Chondrocyte (in vitro differentiated cells): ENCODE measurements at regions not wholly inside any gene's neighbourhood (a gene's known extent, or its start where the extent isn't known, plus 50 kb on each side); places are given as distances from the start of the nearest gene placed in this dataset.
"Not testable (repeated sequence)": the region's sequence is repeated elsewhere in the genome, so short reads cannot be mapped to it uniquely, and the experiment has no call there.

Experiments used
- DNase-seq: peaks from one replicate; pipeline ENCODE4 v3.0.0; 2021; ENCODE audit warnings: mixed read lengths, low spot score
- H3K27ac Mint-ChIP-seq: one replicate; pipeline ENCODE4 v1.8.0; 2021; ENCODE audit warnings: mild to moderate bottlenecking, moderate library complexity, mixed read lengths; ENCODE audit not compliant: unreplicated experiment
- H3K27me3 Mint-ChIP-seq: 2 replicates; pipeline ENCODE4 v1.8.0; 2021; ENCODE audit warnings: low read depth, mixed read lengths
- H3K36me3 Mint-ChIP-seq: 2 replicates; pipeline ENCODE4 v1.8.0; 2021; ENCODE audit warnings: low read depth, mixed read lengths
- H3K4me1 Mint-ChIP-seq: 2 replicates; pipeline ENCODE4 v1.8.0; 2021; ENCODE audit warnings: low read depth, mild to moderate bottlenecking, mixed read lengths
- H3K4me3 Mint-ChIP-seq: one replicate; pipeline ENCODE4 v1.8.0; 2021; ENCODE audit warnings: mild to moderate bottlenecking, moderate library complexity, mixed read lengths; ENCODE audit not compliant: unreplicated experiment
- H3K9me3 Mint-ChIP-seq: 2 replicates; pipeline ENCODE4 v1.8.0; 2021; ENCODE audit warnings: low read depth, mixed read lengths
- TF ChIP-seq, protein P1 (sequence below): fragments of 200-600 bp; sonication (generic); IDR thresholded peaks from 2 replicates; pipeline ENCODE4 v1.5.0; 2021; ENCODE audit warnings: antibody characterized with exemption, mild to moderate bottlenecking, moderate library complexity

DNA sequence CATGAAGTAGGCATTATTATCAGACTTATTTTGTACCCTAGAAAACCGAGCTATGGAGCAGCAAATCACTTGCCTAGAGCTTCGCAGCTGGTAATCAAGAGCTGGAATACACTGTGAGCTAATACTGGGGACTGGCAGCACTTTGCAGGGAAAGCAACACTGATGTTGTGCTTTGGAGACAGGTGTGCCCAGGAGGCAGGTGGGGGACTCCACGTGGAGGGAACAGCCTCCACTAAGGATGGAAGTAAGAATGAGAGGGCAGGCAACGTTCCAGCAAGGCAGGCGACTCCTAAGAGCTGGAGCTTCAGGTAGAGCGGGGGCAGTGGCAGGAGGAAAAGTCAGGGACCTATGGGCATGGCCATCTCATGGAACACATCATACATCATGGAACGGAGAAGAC, 300.5 kb upstream of the IGF1R start:
- H3K4me3 Mint-ChIP-seq, result no peak overlapping the region
- no peak for DNase-seq

GRCh38 chr15:98350276-98350675, 298.1 kb upstream of the IGF1R start:
- Mint-ChIP-seq H3K9me3 (peaks cover 5% of the 10 kb centered on the region), H3K36me3 (no peaks in the 10 kb centered on the region), H3K27ac (no peak overlapping the region), H3K4me1 (no peaks in the 10 kb centered on the region), H3K27me3 (peaks cover 12% of the 10 kb centered on the region), H3K4me3 (no peak overlapping the region)
- TF ChIP-seq, protein P1, sequence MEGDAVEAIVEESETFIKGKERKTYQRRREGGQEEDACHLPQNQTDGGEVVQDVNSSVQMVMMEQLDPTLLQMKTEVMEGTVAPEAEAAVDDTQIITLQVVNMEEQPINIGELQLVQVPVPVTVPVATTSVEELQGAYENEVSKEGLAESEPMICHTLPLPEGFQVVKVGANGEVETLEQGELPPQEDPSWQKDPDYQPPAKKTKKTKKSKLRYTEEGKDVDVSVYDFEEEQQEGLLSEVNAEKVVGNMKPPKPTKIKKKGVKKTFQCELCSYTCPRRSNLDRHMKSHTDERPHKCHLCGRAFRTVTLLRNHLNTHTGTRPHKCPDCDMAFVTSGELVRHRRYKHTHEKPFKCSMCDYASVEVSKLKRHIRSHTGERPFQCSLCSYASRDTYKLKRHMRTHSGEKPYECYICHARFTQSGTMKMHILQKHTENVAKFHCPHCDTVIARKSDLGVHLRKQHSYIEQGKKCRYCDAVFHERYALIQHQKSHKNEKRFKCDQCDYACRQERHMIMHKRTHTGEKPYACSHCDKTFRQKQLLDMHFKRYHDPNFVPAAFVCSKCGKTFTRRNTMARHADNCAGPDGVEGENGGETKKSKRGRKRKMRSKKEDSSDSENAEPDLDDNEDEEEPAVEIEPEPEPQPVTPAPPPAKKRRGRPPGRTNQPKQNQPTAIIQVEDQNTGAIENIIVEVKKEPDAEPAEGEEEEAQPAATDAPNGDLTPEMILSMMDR, result no peak
- DNase-seq, result no peak

More for the DNA sequence above, 300.5 kb upstream of the IGF1R start:
- TF ChIP-seq, protein P1, result no peak
- no peaks in the 10 kb centered on the region for H3K9me3 Mint-ChIP-seq
- H3K4me1 Mint-ChIP-seq, result no peaks in the 10 kb centered on the region
- H3K27ac Mint-ChIP-seq, result no peak overlapping the region
- H3K27me3 Mint-ChIP-seq, result peaks cover 14% of the 10 kb centered on the region
- H3K36me3 Mint-ChIP-seq, result no peaks in the 10 kb centered on the region

DNA sequence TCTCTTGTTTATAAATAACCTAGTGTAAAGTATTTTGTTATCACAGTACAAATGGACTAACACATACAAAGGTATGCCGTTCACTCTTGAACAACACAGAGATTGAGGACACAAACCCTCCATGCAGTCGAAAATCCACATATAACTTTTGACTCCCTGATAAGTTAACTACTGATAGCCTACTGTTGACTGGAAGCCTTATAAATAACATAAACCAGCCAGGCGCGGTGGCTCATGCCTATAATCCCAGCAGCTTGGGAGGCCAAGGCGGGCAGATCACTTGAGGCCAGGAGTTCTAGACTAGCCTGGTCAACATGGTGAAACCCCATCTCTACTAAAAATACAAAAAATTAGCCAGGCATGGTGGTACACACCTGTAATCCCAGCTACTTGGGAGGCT, 290.1 kb upstream of the IGF1R start:
- not testable (repeated sequence) for H3K4me1 Mint-ChIP-seq, H3K36me3 Mint-ChIP-seq, H3K27me3 Mint-ChIP-seq, H3K4me3 Mint-ChIP-seq, H3K27ac Mint-ChIP-seq, DNase-seq
- H3K9me3 Mint-ChIP-seq, result peaks cover 19% of the 10 kb centered on the region

DNA sequence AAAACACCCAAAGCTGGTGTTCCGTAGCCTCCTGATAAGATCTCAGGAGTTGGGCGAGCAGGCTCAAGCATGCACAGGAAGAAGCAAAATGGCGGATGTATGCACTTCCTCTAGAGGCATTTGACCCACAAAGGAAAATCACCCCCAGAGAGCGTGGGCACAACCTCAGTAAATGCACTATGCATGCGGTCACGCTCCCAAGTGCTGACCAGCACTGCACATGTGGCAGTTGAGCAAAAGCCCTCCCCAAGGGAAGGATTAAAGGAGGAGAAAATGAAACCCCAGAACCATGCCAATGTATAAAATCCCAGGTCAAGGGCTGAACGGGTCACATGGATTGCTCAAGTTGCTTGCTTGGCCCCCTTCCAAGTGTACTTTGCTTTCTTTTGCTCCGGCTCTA, 289.4 kb upstream of the IGF1R start:
- H3K27me3 Mint-ChIP-seq, result no peaks in the 10 kb centered on the region
- no peaks in the 10 kb centered on the region for H3K36me3 Mint-ChIP-seq
- TF ChIP-seq, protein P1, result no peak
- H3K9me3 Mint-ChIP-seq, result peaks cover 19% of the 10 kb centered on the region
- no peak overlapping the region for H3K4me3 Mint-ChIP-seq
- H3K27ac Mint-ChIP-seq, result no peak overlapping the region
- no peak for DNase-seq
- no peaks in the 10 kb centered on the region for H3K4me1 Mint-ChIP-seq

- no peak overlapping the region for H3K4me3 Mint-ChIP-seq
- DNase-seq, result no peak
- TF ChIP-seq, protein P1, result no peak
- H3K27ac Mint-ChIP-seq, result no peak overlapping the region
- no peaks in the 10 kb centered on the region for H3K4me1 Mint-ChIP-seq
- no peaks in the 10 kb centered on the region for H3K36me3 Mint-ChIP-seq
- peaks cover 6% of the 10 kb centered on the region for H3K27me3 Mint-ChIP-seq
- no peaks in the 10 kb centered on the region for H3K9me3 Mint-ChIP-seq
These were observed 284.9 kb upstream of the IGF1R start for GRCh38 chr15:98363416-98363815.

- no peaks in the 10 kb centered on the region for H3K9me3 Mint-ChIP-seq
- no peaks in the 10 kb centered on the region for H3K4me1 Mint-ChIP-seq
- DNase-seq, result no peak
- no peak overlapping the region for H3K4me3 Mint-ChIP-seq
- no peak overlapping the region for H3K27ac Mint-ChIP-seq
- TF ChIP-seq, protein P1, result no peak
- H3K27me3 Mint-ChIP-seq, result peaks cover 6% of the 10 kb centered on the region
- no peaks in the 10 kb centered on the region for H3K36me3 Mint-ChIP-seq
These were observed 284.4 kb upstream of the IGF1R start for GRCh38 chr15:98363955-98364354.
